ENCODE measurements at regions not wholly inside any gene's neighbourhood (a gene's known extent, or its start where the extent isn't known, plus 50 kb on each side); places are given as distances from the start of the nearest gene placed in this dataset.

GRCh38 chr13:105825071-105825470, 710.4 kb downstream of the EFNB2 start (continued):
- TF ChIP-seq, protein P1, sequence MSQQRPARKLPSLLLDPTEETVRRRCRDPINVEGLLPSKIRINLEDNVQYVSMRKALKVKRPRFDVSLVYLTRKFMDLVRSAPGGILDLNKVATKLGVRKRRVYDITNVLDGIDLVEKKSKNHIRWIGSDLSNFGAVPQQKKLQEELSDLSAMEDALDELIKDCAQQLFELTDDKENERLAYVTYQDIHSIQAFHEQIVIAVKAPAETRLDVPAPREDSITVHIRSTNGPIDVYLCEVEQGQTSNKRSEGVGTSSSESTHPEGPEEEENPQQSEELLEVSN (IDR thresholded peaks at IDR 0.05): no peak
- TF ChIP-seq BCL11A (IDR thresholded peaks at IDR 0.05; ENCODE audit: low read depth in 2 of 2, low read length in 2 of 2) (no peak), CHD1 (IDR thresholded peaks at IDR 0.05; ENCODE audit: low read depth, low read length) (no peak), JUND (IDR thresholded peaks at IDR 0.05; ENCODE audit: low read length) (no peak), SAP30 (IDR thresholded peaks at IDR 0.05; ENCODE audit: insufficient read depth, insufficient replicate concordance, low read length) (no peak)
